Stomach smooth muscle (tissue), 2 donors: ENCODE measurements at regions not wholly inside any gene's neighbourhood (a gene's known extent, or its start where the extent isn't known, plus 50 kb on each side); places are given as distances from the start of the nearest gene placed in this dataset.

Experiments used
- H3K27ac ChIP-seq: one replicate; pipeline ENCODE4 v1.7.0; 2013; ENCODE audit warnings: mild to moderate bottlenecking, low read length, inconsistent platforms
- H3K27me3 ChIP-seq, 2 donors: one replicate each; pipeline ENCODE4 v1.7.0; 2013; ENCODE audit warnings: low read length in 2 of 2; ENCODE audit not compliant: insufficient read depth in 2 of 2, control insufficient read depth in 1 of 2
- H3K36me3 ChIP-seq, 2 donors: one replicate each; pipeline ENCODE4 v1.7.0; 2013; ENCODE audit warnings: low read length in 2 of 2; ENCODE audit not compliant: control insufficient read depth in 2 of 2, insufficient read depth in 2 of 2
- H3K4me1 ChIP-seq: one replicate; pipeline ENCODE4 v1.7.0; 2013; ENCODE audit warnings: low read length; ENCODE audit not compliant: control insufficient read depth, insufficient read depth
- H3K4me3 ChIP-seq, 2 donors: one replicate each; pipeline ENCODE4 v1.7.0; 2013; ENCODE audit warnings: low read length in 2 of 2
- H3K9ac ChIP-seq, 2 donors: one replicate each; pipeline ENCODE4 v1.7.0; 2013; ENCODE audit warnings: low read length in 2 of 2, mild to moderate bottlenecking in 1 of 2
- H3K9me3 ChIP-seq, 2 donors: one replicate each; pipeline ENCODE4 v1.7.0; 2013; ENCODE audit warnings: low read length in 2 of 2; ENCODE audit not compliant: control insufficient read depth in 2 of 2
- donor health status: healthy.
- donor health status: Pancreatic carcinoma.

DNA sequence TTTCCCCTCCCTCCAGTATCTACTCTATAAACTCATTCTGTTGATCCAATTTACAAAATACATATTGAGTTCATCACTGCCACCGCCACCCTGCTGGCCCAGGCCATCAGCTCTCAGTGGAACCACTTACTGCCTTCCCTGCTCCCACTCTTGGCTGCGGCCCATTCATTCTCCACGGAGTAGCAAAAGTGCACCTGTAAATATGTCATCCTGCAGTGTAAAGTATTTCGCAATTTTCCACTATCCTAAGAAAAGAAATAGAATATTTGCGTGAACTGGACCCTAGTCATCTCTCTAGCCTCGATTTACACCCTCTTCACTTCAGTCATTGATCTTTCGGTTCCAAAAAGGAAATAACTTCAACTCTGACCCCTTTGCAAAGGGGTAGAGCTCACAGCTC is 258.3 kb upstream of the TFAP2D start:
- Histone ChIP-seq H3K4me1 (no peaks in the 10 kb centered on the region), H3K36me3 (no peaks in the 10 kb centered on the region), H3K9me3 (no peaks in the 10 kb centered on the region), H3K27me3 (no peaks in the 10 kb centered on the region), H3K27ac (no peak overlapping the region), H3K4me3 (no peak overlapping the region), H3K9ac (no peak overlapping the region)

DNA sequence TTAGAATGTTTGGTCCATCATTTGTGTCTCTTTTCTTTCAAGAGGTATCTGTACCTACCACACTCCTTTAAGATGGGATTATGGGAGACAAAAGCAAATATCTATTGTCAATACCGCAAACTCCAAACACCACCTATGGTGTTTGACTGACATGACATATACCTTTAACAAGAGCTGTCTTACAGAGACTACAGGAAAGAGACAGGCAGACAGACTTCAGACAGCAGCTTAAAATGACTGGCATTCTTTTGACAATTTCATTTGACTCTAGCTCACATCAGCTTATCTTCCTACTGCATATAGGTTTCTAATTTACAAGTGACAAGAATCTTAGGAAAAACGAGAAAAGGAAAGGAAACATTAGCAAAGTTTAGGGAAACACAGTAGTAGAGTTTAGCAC is 256.0 kb upstream of the TFAP2D start:
- no peak overlapping the region for H3K9ac ChIP-seq
- no peaks in the 10 kb centered on the region for H3K36me3 ChIP-seq
- H3K4me3 ChIP-seq: no peak overlapping the region
- H3K4me1 ChIP-seq: no peaks in the 10 kb centered on the region
- no peaks in the 10 kb centered on the region for H3K27me3 ChIP-seq
- H3K27ac ChIP-seq: no peak overlapping the region
- H3K9me3 ChIP-seq: no peaks in the 10 kb centered on the region

DNA sequence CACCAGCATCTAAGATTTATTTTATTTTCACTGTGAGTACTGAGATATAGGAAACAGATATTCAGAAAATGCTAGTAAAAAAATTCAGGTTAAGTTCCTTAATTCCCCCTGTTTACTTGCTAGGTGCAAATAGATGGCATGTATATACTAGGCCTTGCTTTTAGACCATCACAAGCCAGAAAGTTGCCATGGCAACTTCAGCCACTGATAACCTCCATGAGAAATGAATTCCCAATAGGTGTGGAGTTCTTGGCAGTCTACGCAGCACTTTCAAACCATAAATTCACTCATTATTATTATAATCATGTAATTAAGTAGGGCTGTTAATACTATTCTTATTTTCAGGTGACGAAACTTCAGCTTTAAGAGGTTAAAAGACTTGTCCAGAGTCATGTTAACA is 251.6 kb upstream of the TFAP2D start:
- Histone ChIP-seq H3K4me1 (no peaks in the 10 kb centered on the region), H3K27ac (no peak overlapping the region), H3K4me3 (no peak overlapping the region)

DNA sequence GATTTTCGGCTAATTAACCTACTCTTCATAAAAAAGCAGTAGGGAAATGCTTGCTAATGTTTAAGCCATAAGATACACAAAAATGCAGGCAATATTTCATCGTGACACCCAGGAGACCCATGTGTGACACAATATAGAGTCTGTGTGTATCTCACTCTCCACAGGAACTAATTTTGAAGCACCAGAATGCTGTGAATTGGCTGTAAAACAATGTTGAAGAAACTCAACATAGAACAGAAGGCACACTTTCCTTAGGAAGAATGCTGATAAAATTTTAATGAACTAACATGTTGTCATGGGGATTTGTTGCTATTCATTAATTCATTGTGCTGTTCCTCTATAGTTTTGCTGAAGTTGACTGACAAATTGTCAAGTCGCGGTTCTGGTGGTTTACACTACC is 249.4 kb upstream of the TFAP2D start:
- Histone ChIP-seq H3K36me3 (no peaks in the 10 kb centered on the region), H3K4me1 (no peaks in the 10 kb centered on the region), H3K4me3 (no peak overlapping the region), H3K9ac (no peak overlapping the region), H3K27me3 (no peaks in the 10 kb centered on the region), H3K9me3 (no peaks in the 10 kb centered on the region), H3K27ac (no peak overlapping the region)

More for the DNA sequence above, 251.6 kb upstream of the TFAP2D start:
- no peaks in the 10 kb centered on the region for H3K27me3 ChIP-seq
- H3K9me3 ChIP-seq: no peaks in the 10 kb centered on the region
- no peaks in the 10 kb centered on the region for H3K36me3 ChIP-seq
- H3K9ac ChIP-seq: no peak overlapping the region

DNA sequence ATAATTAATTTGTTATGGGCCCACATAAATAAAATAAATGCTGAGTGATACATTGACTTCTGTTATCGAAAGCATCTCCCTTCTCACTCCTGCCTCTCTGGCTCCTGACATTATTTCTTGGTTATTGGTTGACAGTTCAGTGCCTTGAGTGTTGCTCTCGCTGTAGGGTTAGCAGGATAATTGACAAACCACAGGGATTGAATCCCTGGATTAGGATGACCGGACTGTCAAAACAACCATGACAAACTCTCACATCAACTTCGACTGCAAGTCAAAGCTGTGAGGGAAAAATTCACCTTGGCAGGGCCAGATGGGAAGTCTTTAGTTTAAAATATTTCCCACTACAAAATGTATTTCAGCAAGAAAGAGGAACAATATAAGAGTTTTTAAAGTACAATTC is 245.4 kb upstream of the TFAP2D start:
- Histone ChIP-seq H3K27ac (no peak overlapping the region), H3K4me3 (no peak overlapping the region), H3K9me3 (no peaks in the 10 kb centered on the region), H3K4me1 (no peaks in the 10 kb centered on the region), H3K36me3 (no peaks in the 10 kb centered on the region), H3K27me3 (no peaks in the 10 kb centered on the region), H3K9ac (no peak overlapping the region)

DNA sequence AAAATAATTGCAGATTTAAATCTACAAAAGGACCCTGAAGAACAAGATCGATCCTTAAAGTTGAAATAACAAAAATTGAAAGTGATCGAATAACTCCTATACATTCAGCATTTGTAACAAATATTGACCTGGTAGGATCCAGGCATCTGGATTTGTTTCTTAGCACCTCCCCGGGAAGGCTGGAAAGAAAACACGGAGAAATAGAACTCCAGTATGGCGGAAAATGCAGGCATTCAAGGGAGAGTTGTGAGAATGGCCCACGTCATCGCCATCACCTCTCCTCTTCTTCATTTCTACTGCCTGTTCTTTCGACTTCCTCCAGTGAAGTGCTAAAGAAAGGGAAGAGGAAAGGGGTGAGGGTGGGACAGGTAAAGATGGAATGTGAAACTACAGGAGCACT is 242.3 kb upstream of the TFAP2D start:
- H3K9ac ChIP-seq: no peak overlapping the region
- no peak overlapping the region for H3K4me3 ChIP-seq
- H3K36me3 ChIP-seq: no peaks in the 10 kb centered on the region
- no peaks in the 10 kb centered on the region for H3K9me3 ChIP-seq
- no peaks in the 10 kb centered on the region for H3K4me1 ChIP-seq
- no peaks in the 10 kb centered on the region for H3K27me3 ChIP-seq
- no peak overlapping the region for H3K27ac ChIP-seq

DNA sequence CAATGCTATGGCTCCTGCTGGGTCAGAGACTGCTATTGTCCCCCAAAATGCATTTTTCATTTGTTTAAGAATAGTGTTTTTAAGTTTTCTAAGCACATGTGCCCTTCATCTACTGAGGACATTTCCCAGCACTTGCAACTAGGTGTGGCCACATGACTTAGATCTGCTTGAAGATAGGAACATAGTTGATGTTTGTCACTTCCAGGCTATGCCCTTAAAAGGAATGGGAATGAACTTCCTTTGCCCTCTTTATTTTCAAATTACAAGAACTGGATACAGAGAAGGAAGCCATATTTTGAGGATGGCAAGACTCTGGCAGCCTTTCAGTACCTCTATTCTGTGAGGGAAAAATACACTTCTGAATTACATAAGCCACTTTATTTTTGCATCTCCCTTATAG is 203.0 kb upstream of the TFAP2D start:
- Histone ChIP-seq H3K4me3 (no peak overlapping the region), H3K9ac (no peak overlapping the region), H3K4me1 (no peaks in the 10 kb centered on the region), H3K9me3 (no peaks in the 10 kb centered on the region), H3K27ac (no peak overlapping the region), H3K36me3 (no peaks in the 10 kb centered on the region), H3K27me3 (no peaks in the 10 kb centered on the region)

DNA sequence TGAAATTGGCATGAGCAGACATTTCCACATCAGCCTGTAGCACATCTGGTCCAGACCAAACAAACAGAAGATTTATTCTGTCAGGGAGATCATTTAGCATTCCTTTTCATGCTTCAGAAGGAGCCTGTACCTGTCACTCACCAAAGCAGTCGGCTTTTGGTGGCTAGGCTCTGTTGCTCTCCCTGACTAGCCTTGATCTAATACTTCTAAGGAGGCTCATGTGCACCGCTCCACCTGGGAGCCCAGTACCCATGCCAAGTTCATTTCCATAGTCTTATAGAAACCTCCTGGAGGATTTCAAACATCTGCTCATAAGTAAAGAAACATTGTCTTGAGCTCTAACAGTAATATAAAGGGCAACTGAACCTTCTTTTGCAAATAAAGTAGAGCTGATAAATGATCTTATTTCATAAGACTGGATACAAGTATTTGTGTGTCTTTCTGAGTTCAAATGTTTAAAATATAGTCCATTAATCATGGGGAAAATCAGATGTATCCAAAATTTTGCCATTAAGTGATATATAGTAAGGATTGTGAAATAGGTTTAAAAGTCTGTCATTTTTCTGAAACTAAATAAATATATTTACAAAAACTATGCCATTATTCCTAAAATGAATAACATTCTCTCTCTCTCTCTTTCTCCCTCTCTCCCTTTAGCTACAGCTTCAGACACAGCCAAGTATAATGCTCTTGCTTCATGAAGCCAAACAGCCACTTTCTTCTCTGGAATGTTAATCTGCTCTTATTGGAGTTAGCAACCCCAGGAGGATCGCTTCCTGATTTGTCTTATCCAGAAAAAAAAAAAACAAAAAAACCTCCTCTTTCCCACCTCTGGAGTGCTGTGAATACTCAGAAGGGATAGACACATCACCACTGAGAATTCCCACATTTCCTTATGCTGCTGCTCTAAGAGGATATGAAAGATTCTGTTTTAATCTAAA is 192.7 kb upstream of the TFAP2D start:
- no peaks in the 10 kb centered on the region for H3K4me1 ChIP-seq
- no peak overlapping the region for H3K27ac ChIP-seq
- H3K4me3 ChIP-seq: no peak overlapping the region
- no peaks in the 10 kb centered on the region for H3K9me3 ChIP-seq
- no peak overlapping the region for H3K9ac ChIP-seq
- no peaks in the 10 kb centered on the region for H3K27me3 ChIP-seq
- no peaks in the 10 kb centered on the region for H3K36me3 ChIP-seq

DNA sequence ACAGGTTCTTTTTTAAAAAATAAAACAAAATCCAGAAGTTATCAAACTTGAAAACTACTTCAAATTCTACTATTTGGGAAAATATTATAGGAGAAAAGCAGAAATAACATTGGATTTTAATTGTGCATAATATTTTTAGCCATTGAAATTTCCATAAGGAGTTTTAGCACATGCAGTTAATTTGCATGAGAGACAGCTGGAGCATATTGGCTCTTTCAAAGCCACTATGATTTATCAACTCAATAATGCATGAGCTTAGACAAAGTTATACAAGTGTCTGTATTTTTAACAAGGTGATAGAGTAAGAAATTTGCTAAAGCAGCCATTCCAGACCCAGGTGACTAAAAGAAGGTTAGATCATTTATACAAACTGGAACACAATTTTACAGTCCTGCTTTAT is 189.0 kb upstream of the TFAP2D start:
- Histone ChIP-seq H3K36me3 (no peaks in the 10 kb centered on the region), H3K4me1 (no peaks in the 10 kb centered on the region), H3K9me3 (no peaks in the 10 kb centered on the region), H3K27ac (no peak overlapping the region), H3K27me3 (no peaks in the 10 kb centered on the region), H3K9ac (no peak overlapping the region), H3K4me3 (no peak overlapping the region)

DNA sequence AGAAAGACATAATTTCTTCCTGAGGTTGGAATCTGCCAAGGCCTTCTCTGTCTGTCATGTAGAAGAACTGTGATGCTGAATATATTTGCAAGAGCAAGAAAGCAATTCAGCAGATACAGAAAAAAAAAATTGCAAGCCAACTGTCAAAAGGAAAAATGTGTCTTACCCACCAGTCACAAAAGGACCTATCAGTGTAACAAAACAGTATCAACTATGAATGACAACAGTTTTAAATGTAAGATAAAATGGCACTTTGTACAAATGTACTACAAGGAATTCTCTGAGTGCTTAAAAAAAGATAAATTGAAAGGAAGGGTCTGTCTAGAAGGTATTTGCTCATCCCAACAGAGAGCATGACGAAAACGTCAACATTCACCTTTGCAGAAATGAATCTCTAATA is 185.3 kb upstream of the TFAP2D start:
- Histone ChIP-seq H3K9ac (no peak overlapping the region), H3K9me3 (no peaks in the 10 kb centered on the region), H3K4me1 (no peaks in the 10 kb centered on the region), H3K27me3 (no peaks in the 10 kb centered on the region), H3K4me3 (no peak overlapping the region), H3K27ac (no peak overlapping the region), H3K36me3 (no peaks in the 10 kb centered on the region)

DNA sequence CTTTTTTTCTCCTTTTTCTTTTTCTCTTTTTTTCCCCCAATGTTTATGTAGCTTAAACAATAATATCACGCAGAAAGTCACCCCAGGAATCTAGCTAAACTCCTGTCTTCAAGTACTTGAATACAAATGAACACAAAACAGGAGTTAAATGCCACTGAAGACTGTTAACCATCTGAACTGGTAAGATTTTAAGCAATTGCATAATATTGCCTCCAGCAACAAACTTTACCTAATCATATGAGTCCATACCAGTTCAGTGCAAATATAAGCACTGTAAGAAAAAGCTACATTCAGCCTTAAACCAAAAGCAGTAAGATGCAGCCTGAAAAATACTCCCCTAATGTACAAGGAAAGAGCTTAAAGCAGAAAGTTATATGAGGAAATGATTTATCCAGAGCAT is 173.9 kb upstream of the TFAP2D start:
- Histone ChIP-seq H3K27ac (no peak overlapping the region), H3K4me3 (no peak overlapping the region), H3K4me1 (no peaks in the 10 kb centered on the region), H3K9ac (no peak overlapping the region), H3K36me3 (no peaks in the 10 kb centered on the region), H3K27me3 (no peaks in the 10 kb centered on the region), H3K9me3 (no peaks in the 10 kb centered on the region)
